ENCODE measurements at regions not wholly inside any gene's neighbourhood (a gene's known extent, or its start where the extent isn't known, plus 50 kb on each side); places are given as distances from the start of the nearest gene placed in this dataset.

- DNase-seq, result peak; percentile 74
Measured at GRCh38 chr15:69719527-69720240, 267.1 kb downstream of the RPLP1 start.

- DNase-seq, result no peak
Measured at GRCh38 chr15:69720536-69720935, 267.9 kb downstream of the RPLP1 start.

- DNase-seq, result no peak
Measured at GRCh38 chr15:69722924-69723323, 270.3 kb downstream of the RPLP1 start.

GRCh38 chr15:69723404-69724096 is 270.9 kb downstream of the RPLP1 start:
- no peak for DNase-seq

GRCh38 chr15:69724333-69724732 is 271.7 kb downstream of the RPLP1 start:
- no peak for DNase-seq

GRCh38 chr15:69725275-69725674 is 272.7 kb downstream of the RPLP1 start:
- DNase-seq, result no peak

GRCh38 chr15:69725957-69726356 is 273.3 kb downstream of the RPLP1 start:
- DNase-seq, result no peak

GRCh38 chr15:69727121-69727924 is 274.7 kb downstream of the RPLP1 start:
- no peak for DNase-seq

- peak; percentile 65 for DNase-seq
Measured at GRCh38 chr15:69729167-69729748, 276.6 kb downstream of the RPLP1 start.

- no peak for DNase-seq
Measured at GRCh38 chr15:69730281-69731080, 277.9 kb downstream of the RPLP1 start.

GRCh38 chr15:69731081-69731330 is 278.4 kb downstream of the RPLP1 start:
- DNase-seq, result no peak

GRCh38 chr15:69731581-69731980 is 279.0 kb downstream of the RPLP1 start:
- no peak for DNase-seq

GRCh38 chr15:69732133-69732532 is 279.5 kb downstream of the RPLP1 start:
- DNase-seq, result no peak

GRCh38 chr15:69734699-69735098 is 282.1 kb downstream of the RPLP1 start:
- DNase-seq, result no peak

GRCh38 chr15:69735121-69735520 is 282.5 kb downstream of the RPLP1 start:
- DNase-seq, result no peak

GRCh38 chr15:69736161-69736560 is 283.5 kb downstream of the RPLP1 start:
- no peak for DNase-seq

GRCh38 chr15:69737916-69738315 is 285.3 kb downstream of the RPLP1 start:
- DNase-seq, result no peak

GRCh38 chr15:69740684-69741083 is 288.1 kb downstream of the RPLP1 start:
- no peak for DNase-seq

GRCh38 chr15:69742361-69742760 is 289.7 kb downstream of the RPLP1 start:
- no peak for DNase-seq

GRCh38 chr15:69743091-69743490 is 290.5 kb downstream of the RPLP1 start:
- no peak for DNase-seq

- DNase-seq, result no peak
Measured at GRCh38 chr15:69744391-69745162, 292.0 kb downstream of the RPLP1 start.

GRCh38 chr15:69747193-69747592 is 294.6 kb downstream of the RPLP1 start:
- DNase-seq, result no peak

All from stimulated activated CD4-positive, alpha-beta T cell treated with anti-CD3 and anti-CD28 coated beads, Interleukin-1b, Interleukin-23, amount 100 ng/mL, for 48 hours (primary cell).